ENCODE measurements at regions not wholly inside any gene's neighbourhood (a gene's known extent, or its start where the extent isn't known, plus 50 kb on each side); places are given as distances from the start of the nearest gene placed in this dataset.

DNA sequence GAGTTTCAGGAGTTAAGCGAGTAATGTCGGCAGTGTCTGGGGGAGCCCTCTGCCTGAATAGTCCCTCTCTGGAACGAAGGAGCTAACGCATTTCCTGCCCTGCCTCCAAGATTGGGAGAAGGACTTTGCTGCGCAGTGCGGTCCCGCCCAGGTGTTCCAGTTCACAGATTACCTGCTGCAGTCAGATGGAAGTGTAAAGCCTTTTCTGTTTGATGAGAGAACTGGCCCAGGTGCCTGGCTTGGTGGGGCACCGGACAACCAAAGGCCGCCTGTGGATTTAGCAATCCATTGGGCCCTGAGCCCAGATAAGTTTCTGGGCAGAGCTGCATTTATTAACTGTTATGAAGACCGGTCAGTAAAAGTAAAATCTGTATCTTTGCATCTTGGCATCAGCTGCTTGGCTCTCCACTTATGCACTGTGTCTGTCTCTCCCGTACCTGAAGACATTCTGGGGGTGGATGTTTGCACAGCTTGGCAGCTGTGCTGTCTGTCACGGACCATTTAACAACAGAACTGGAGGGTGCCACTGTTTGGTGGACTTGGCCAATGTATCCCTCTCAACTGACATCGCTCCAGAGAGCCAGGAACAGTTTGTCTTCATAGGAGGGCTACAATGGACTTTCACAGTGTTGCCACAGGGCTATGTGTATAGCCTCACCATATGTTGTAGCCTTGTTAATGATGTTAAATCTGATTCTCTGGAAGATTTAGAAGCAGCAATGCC lies 654.7 kb upstream of the ZWINT start:
- TF ChIP-seq, protein P1, sequence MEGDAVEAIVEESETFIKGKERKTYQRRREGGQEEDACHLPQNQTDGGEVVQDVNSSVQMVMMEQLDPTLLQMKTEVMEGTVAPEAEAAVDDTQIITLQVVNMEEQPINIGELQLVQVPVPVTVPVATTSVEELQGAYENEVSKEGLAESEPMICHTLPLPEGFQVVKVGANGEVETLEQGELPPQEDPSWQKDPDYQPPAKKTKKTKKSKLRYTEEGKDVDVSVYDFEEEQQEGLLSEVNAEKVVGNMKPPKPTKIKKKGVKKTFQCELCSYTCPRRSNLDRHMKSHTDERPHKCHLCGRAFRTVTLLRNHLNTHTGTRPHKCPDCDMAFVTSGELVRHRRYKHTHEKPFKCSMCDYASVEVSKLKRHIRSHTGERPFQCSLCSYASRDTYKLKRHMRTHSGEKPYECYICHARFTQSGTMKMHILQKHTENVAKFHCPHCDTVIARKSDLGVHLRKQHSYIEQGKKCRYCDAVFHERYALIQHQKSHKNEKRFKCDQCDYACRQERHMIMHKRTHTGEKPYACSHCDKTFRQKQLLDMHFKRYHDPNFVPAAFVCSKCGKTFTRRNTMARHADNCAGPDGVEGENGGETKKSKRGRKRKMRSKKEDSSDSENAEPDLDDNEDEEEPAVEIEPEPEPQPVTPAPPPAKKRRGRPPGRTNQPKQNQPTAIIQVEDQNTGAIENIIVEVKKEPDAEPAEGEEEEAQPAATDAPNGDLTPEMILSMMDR (IDR thresholded peaks at IDR 0.05; ENCODE audit: poor library complexity): no peak
- TF ChIP-seq EZH2 (IDR thresholded peaks at IDR 0.05; ENCODE audit: borderline replicate concordance): no peak
- no peak for TF ChIP-seq EZH2phosphoT487 (IDR thresholded peaks at IDR 0.05; ENCODE audit: low read depth, severe bottlenecking, unreplicated experiment)

Data from hepatocyte (in vitro differentiated cells).